ENCODE measurements at regions not wholly inside any gene's neighbourhood (a gene's known extent, or its start where the extent isn't known, plus 50 kb on each side); places are given as distances from the start of the nearest gene placed in this dataset.
"Not testable (repeated sequence)": the region's sequence is repeated elsewhere in the genome, so short reads cannot be mapped to it uniquely, and the experiment has no call there.

DNA sequence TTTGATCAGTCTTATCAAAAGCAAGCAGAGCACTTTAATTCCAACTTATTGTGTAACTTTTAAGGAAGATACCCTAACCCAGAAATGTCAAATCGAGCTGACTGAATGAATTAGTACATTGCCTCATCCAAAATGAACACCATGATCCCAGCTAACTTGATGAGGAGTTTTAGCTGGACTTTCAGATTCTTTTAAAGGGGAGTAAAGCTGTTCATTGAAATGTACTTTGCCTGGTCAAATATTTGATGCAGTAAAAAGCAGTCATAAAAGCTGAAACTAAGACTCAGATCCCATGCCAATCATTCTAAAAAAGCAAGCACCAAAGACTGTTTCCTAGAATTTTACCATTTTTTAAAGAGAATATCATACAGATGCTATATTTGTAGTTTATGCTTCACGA, 114.1 kb downstream of the FSCB start:
- Histone ChIP-seq H3K4me3 (no peak overlapping the region), H3K27ac (no peak overlapping the region)

DNA sequence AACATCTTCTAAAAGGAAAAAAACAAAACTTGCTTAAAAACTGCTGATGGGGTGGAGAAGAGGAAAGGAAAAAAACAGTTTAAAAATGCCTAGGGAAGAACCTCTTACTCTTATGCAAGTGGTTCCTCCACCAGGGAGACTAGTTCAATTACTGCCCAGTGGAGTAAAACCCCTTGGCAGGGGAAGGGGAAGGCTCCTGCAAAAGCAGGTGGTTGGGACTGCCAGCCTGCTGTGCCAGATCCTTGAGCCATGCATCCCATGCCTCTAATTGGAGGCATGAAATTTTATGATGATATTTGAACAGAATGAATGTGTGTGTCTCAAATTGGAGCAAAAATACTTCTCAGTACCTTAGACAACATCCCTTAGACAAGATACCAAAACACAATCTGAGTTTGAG, 118.8 kb downstream of the FSCB start:
- Histone ChIP-seq H3K27ac (no peak overlapping the region), H3K4me3 (no peak overlapping the region)

DNA sequence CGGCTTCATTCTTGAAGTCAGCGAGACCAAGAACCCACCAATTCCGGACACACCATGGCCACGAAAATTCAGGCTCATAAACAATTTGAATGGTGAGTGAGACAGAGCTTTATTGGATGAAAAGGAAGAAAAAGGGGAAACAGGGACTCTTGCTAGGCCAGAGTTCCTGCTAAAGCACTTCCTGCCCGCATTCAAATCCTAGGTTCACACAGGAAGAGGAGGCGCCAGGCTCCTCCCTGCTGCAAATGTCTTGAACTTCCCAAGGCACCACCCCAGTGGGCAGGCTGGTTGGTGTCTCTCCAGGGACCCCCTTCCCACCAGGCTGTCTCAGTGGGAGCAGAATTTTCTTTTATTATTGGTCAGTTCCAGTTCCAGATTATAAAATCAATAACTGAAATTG, 121.2 kb downstream of the FSCB start:
- H3K27ac ChIP-seq, result no peak overlapping the region
- no peak overlapping the region for H3K4me3 ChIP-seq

DNA sequence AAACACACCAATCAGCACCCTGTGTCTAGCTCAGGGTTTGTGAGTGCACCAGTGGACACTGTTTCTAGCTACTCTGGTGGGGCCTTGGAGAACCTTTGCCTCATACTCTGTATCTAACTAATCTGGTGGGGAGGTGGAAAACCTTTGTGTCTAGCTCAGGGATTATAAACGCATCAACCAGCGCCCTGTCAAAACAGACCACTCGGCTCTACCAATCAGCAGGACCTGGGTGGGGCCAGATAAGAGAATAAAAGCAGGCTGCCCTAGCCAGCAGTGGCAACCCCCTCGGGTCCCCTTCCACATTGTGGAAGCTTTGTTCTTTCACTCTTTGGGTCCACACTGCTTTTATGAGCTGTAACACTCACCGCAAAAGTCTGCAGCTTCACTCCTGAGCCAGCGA, 121.8 kb downstream of the FSCB start:
- H3K27ac ChIP-seq, H3K4me3 ChIP-seq: not testable (repeated sequence)

DNA sequence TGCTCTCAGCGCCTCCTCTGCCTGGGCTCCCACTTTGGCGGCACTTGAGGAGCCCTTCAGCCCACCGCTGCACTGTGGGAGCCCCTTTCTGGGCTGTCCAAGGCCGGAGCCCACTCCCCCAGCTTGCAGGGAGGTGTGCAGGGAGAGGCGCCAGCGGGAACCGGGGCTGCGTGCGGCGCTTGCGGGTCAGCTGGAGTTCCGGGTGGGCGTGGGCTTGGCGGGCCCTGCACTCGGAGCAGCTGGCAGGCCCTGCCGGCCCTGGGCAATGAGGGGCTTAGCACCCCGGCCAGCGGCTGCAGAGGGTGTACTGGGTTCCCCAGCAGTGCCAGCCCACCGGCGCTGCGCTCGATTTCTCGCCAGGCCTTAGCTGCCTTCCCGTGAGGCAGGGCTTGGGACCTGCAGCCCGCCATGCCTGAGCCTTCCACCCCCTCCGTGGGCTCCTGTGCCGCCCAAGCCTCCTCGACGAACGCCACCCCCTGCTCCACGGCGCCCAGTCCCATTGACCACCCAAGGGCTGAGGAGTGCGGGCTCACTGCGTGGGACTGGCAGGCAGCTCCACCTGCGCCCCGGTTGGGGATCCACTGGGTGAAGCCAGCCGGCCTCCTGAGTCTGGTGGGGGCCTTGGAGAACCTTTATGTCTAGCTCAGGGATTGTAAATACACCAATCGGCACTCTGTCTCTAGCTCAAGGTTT, 122.3 kb downstream of the FSCB start:
- H3K4me3 ChIP-seq, H3K27ac ChIP-seq: not testable (repeated sequence)

DNA sequence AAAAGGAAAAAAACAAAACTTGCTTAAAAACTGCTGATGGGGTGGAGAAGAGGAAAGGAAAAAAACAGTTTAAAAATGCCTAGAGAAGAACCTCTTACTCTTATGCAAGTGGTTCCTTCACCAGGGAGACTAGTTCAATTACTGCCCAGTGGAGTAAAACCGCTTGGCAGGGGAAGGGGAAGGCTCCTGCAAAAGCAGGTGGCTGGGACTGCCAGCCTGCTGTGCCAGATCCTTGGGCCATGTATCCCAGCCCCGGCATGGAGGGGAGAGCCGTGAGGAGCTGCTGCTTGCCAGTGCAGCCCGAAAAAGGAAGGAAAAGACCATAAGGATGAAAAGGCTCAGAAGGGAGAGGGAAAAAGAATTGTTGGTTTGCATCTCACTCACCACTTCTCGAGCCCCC, 123.0 kb downstream of the FSCB start:
- Histone ChIP-seq H3K27ac (no peak overlapping the region), H3K4me3 (no peak overlapping the region)

DNA sequence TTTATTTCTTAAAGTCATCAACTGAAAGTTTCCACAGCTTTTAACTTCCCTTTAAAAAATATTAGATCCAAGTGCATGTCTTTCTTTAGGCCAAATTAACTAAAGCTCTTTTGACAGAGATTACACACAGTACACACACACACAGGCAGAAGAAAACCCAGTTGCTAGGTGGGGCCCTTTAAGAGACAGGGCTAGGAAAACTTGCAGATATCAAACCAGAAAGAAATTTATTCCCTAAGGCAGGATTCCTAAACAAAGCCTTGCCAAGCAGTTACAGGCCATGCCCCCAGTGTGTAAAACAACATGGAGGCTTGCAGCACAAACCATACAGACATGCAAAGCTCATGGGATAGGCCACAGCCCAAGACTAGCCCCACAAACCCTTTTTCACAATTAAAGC, 123.4 kb downstream of the FSCB start:
- Histone ChIP-seq H3K4me3 (no peak overlapping the region), H3K27ac (no peak overlapping the region)

DNA sequence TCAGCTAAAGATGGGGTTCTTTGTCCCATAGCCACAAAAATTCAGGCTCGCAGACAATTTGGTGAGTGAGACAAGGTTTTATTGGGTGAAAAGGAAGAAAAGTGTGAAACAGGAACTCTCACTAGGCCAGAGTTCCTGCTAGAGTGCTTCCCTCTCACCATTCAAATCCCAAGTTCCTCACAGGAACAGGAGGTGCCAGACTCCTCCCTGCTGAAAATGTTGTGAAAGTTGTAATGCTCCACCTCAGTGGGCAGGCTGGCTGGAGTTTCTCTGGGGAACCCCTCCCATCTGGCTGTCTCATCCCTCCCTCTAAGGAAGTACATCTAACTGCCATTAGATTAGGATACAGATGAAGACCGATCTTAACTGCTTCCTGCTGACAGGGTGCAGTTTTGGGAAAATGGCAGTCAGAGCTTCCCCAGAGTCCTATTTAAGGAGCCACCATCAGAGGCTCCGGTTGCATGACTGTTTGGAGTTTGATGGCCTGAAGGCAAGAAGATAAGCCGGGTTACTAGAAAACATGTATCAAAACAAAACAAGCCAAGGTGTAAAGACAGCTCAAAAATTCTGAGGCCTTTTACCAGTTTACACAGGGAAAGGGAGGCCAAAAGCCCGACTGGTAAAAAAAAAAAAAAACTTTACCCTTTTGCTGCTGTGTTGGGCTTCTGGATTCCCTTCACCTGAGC, 127.6 kb downstream of the FSCB start:
- Histone ChIP-seq H3K27ac (no peak overlapping the region), H3K4me3 (no peak overlapping the region)

DNA sequence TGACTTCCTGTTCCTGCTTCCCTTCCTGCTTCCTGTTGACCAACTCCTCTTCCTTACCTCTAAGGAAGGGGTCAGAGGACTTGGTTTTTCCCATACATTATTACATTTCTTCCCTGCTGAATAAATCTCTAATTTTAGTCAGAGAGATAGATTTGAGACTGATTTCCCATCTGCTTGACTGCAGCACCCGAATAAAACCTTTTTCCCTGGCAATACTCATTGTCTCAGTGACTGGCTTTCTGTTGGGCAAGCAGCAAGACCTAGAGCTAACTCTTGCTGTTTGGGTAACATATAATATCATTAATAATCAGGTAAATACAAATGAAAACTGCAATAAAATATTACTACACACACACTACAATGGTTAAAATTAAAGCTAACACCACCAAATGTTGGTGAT, 132.2 kb downstream of the FSCB start:
- Histone ChIP-seq H3K27ac (no peak overlapping the region), H3K4me3 (no peak overlapping the region)

DNA sequence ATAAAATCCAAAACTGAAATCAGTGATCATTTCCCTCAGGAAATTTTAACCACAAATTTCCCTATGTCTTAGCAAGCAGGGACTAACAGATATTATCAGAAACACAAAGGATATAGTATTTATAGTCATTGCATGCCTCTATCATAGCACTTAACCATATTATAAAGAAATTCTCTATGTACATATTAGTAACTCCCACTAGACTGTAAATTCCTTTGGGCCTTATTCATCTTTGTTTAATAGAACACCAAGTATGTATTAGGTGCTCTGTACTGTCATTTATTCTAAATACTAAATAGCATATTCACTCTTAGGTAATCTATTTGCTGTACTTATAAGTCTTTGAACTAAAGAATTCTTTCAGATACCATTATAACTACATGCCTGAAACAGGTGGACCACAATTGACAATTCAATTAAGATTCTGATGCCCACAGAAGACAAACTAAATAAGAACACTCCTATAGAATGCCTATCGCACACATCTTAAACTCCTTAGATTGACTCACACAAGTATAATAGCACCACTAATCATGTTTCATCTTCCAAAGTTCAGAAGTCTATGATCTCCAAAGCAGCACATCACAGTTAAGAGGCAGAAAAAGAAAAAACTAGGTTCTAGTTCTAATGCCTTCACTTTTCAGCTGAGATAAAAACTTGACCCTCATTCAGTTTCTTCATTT, 134.1 kb downstream of the FSCB start:
- no peak overlapping the region for H3K4me3 ChIP-seq
- H3K27ac ChIP-seq, result no peak overlapping the region

DNA sequence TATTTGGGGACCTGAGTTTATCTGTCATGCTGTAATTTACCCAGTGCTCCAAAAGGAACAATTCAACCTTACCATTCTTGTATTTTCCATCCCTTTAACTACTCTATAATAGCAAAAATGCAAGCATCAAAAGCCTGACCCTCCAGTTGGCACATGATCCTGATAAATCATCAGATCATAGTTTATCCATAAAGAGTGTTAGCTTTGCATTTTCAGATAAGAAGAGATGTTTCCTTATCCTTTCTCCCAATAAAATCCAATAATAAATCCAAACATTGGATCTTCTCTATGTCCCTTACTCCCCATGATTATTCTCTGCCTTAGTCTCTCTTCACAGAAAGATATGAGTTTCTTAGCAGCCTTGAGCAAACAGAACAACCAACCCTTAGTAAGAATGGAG, 134.9 kb downstream of the FSCB start:
- no peak overlapping the region for H3K4me3 ChIP-seq
- no peak overlapping the region for H3K27ac ChIP-seq

DNA sequence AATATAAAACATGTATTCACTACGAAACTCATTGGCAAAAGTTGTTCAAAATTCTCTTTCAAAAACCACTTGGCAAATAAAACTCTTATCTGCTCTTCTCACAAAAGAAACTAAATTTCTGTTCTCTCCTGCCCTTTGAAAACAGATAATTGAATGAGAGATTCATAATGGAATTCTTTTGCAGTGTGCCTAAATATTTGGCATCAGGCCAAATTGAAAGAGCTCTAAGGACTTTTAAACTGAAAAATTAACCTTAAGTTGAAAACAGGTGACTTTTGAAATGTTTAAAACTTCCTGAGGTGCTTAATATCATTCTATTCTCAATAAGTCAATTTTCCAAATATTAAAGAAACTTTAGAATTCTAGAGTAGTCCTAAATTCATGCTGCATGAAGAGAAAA, 136.4 kb downstream of the FSCB start:
- no peak overlapping the region for H3K27ac ChIP-seq
- H3K4me3 ChIP-seq, result no peak overlapping the region

DNA sequence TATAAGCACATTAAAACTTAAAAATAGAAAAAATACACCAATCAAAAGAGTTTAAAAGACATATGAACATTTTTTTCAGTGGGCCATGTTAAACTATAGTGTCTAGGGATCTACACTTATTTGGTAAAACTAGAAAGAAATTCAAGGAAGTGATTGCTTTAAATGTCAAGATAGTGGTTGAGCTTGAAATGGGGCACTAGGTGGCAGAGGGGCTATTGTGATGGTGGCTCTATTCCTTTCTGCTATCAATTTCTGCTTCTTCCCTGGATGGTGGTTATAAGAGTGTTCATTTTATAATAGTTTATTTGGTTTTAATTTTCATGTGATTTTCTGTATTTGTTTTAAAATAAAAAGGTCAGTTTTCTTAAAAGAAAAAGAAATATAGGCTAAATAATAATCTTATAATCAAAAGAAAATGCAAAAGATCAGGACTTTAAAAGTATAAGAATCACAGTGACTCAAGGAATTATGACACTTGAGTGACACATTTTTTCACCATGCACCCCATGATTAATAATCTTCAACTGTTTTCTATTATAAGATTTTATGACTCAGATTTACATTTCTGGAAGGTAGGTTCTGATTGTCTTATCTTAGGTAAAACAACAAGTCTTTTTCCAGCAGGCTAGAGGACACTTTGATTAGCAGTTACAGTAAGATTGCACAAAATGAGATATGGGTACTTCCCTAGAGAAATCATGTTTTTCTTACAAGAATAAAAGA, 137.5 kb downstream of the FSCB start:
- H3K4me3 ChIP-seq, result no peak overlapping the region
- H3K27ac ChIP-seq, result no peak overlapping the region

DNA sequence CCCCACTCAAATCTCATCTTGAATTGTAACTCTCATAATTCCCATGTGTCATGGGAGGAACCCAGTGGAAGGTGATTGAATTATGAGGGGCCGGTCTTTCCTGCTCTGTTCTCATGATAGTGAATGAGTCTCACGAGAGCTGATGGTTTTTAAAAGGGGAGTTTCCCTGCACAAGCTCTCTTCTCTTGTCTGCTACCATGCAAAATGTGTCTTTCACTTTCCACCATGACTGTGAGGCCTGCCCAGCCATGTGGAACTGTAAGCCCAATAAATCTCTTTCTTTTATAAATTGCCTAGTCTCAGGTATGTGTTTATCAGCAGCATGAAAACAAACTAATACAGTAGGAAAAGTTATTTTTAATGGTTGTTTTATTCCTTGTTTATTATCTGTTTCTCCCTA, 146.0 kb downstream of the FSCB start:
- H3K27ac ChIP-seq, result no peak overlapping the region
- H3K4me3 ChIP-seq, result no peak overlapping the region

DNA sequence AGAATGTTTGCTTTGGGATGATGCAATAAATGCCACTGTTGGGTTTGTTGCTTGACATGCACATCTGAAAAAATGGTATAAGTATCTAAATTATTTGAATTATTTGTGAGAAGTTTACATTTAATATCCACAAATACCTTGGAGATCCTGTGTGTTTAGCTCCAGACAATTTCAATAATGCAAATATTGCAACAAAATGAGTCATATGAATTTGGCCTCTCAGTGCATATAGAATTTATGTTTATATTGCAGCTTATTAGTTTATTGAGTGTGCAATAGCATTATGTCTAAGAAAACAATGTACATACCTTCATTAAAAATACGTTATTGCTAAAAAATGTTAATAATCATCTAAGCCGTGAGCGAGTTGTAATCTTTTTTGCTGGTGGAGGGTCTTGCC, 153.3 kb downstream of the FSCB start:
- Histone ChIP-seq H3K27ac (no peak overlapping the region), H3K4me3 (no peak overlapping the region)

DNA sequence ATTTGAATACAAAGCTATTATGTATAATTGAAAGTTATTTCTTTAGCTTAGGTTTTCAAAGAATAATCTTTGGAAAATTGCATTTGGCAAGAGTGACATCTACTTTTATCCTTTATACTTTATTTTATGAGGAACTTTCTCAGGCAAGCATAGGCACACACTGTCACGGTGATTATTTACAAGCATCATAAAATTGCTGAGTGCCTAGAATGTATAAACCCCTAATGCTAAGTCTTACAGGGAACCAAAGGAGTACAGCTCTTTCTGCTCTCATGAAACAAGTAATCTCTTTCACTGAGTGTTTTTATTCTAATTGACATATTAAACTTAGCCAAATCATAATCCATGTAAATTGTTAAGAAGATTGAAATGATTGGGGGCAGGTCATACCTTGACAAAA, 154.9 kb downstream of the FSCB start:
- H3K27ac ChIP-seq, result no peak overlapping the region
- no peak overlapping the region for H3K4me3 ChIP-seq

DNA sequence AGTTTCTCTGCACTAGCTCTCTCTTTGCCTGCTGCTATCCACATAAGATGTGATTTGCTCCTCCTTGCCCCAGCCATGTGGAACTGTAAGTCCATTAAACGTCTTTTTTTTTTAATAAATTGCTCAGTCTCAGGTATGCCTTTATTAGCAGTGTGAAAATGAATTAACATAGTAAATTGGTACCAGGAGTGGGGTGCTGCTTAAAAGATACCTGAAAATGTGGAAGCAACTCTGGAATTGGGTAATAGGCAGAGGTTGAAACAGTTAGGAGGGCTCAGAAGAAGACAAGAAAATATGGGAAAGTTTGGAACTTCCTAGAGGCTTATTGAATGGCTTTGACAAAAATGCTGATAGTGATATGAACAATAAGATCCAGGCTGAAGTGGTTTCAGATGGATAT, 159.8 kb downstream of the FSCB start:
- Histone ChIP-seq H3K27ac (no peak overlapping the region), H3K4me3 (no peak overlapping the region)

DNA sequence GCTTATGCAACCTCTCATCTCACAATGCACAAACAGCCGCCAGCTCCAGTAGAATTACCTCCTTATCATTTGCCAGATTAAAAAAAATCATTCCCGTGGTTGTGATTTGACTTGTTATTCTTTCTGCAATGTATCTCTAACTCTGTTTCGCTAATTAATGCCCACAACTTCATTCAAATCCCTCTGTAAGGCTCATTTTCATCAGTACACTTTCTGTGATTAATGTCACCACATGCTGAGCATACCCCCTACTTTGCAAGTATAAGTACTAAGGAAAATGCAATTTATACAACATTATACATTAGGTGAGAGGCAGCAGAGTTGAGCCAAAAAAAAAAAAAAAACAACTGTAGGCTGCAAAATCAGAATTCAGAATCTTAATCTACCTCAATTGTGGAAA, 166.0 kb downstream of the FSCB start:
- no peak overlapping the region for H3K27ac ChIP-seq

DNA sequence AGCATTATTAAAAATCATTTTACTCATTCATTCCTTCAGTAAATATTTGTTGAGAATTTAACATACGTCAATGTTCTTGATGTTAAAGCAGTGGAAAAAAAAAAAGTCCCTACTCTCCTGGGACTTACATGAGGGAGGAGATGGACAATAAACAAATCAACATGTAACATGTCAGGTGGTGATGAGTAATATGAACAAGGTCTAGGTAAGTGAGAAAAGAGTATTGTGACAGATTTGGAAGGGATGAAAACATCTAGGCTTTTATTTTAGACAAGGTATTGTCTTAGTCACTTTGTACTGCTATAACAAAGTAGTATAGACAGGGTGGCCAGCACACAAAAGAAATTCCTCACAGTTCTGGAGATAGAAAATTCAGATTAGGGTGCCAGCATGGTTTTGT, 167.2 kb downstream of the FSCB start:
- Histone ChIP-seq H3K4me3 (no peak overlapping the region), H3K27ac (no peak overlapping the region)

More for the DNA sequence above, 166.0 kb downstream of the FSCB start:
- H3K4me3 ChIP-seq, result no peak overlapping the region

DNA sequence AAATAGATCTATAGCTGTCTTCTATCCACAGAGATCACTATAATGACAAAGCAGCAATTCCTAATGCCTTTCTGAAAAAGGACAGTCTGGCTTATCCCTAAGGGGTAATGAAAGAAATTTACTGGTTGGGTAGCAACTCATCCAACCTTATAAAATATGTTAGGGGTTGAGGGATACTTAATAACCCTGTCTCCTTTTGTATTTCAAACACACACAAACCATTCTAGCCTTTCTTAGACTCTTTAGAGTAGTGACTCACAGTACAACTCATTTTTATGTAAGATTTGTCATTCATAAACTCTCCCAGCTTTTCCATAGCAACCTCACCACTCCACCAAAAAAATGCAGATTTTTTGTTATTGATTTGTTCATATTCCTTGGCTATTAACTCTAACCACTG, 167.9 kb downstream of the FSCB start:
- no peak overlapping the region for H3K4me3 ChIP-seq
- H3K27ac ChIP-seq, result no peak overlapping the region

DNA sequence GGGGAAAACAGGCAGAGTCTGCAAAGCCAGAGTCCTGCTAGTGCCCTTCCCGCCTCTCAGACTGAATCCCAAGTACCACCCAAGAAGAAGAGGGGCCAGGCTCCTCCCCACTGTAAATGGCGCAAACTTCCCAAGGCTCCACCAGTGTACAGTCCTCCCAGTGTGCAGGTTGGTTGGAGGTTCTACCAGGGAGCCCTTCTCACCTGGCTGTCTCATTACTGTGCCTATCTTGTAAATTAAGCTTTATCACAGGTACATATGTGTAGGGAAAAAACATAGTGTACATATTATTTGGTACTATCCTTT, 189.7 kb downstream of the FSCB start:
- H3K27ac ChIP-seq, result no peak overlapping the region
- H3K4me3 ChIP-seq, result no peak overlapping the region
